ENCODE measurements at regions not wholly inside any gene's neighbourhood (a gene's known extent, or its start where the extent isn't known, plus 50 kb on each side); places are given as distances from the start of the nearest gene placed in this dataset.

DNA sequence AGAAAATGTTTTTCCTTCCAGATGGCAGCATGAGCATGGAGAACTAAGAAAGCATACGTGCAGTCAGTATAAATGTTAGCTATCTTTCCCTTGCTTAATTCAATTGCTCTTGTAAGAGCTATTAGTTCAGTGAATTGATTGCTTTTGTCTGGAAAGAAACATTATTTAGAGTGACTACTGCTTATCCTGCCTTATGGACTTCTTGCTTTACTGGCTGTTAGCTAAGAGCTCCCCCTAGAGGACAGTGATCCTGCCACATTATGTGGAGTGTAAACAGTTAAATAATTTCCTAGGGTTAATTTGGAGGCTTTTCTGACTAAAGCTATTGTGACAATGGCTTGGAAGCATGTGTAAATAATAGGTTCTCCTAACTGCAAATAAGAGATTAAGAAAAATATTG, 1402.4 kb downstream of the FAM133A start:
- TF ChIP-seq CTBP1 (IDR thresholded peaks at IDR 0.05; ENCODE audit: borderline replicate concordance) (no peak), BHLHE40 (IDR thresholded peaks at IDR 0.05; ENCODE audit: borderline replicate concordance) (no peak), SUZ12 (IDR thresholded peaks at IDR 0.05) (no peak), L3MBTL2 (conservative IDR thresholded peaks at IDR 0.05) (no peak), SP1 (IDR thresholded peaks at IDR 0.05) (no peak)

Data from HEK293T (cell line).